GM20000 (cell line): ENCODE measurements at regions not wholly inside any gene's neighbourhood (a gene's known extent, or its start where the extent isn't known, plus 50 kb on each side); places are given as distances from the start of the nearest gene placed in this dataset.

ENCODE experiments used
- DNase-seq: peaks from one replicate; pipeline ENCODE4 v3.0.0; 2012; ENCODE audit warnings: low spot score
- TF ChIP-seq, protein P1 (sequence below): IDR thresholded peaks from 2 replicates; pipeline ENCODE4 v1.5.1; 2012; ENCODE audit warnings: mild to moderate bottlenecking, control low read depth; ENCODE audit errors: extremely low read depth, missing control alignments

DNA sequence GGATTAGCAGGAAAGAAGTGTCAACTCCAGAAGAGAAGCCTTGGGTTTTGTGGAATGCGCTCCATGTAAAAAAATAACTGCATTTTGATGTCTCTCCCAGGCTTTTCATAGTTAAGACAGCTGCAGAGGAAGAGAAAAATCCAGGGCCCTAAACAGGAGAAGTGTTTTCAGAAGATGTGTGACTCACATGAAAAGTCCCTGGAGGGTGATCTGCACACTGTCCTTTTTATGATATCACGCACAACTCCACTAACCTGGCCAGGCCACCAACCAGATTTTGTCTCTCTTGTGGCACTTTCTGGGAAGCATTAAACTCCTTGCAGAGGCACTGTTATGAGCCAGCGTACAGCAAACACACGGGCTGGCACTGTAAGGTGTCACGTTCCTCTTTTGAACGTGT, 267.3 kb downstream of the FGF9 start:
- TF ChIP-seq, protein P1, sequence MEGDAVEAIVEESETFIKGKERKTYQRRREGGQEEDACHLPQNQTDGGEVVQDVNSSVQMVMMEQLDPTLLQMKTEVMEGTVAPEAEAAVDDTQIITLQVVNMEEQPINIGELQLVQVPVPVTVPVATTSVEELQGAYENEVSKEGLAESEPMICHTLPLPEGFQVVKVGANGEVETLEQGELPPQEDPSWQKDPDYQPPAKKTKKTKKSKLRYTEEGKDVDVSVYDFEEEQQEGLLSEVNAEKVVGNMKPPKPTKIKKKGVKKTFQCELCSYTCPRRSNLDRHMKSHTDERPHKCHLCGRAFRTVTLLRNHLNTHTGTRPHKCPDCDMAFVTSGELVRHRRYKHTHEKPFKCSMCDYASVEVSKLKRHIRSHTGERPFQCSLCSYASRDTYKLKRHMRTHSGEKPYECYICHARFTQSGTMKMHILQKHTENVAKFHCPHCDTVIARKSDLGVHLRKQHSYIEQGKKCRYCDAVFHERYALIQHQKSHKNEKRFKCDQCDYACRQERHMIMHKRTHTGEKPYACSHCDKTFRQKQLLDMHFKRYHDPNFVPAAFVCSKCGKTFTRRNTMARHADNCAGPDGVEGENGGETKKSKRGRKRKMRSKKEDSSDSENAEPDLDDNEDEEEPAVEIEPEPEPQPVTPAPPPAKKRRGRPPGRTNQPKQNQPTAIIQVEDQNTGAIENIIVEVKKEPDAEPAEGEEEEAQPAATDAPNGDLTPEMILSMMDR = no peak
- no peak for DNase-seq

DNA sequence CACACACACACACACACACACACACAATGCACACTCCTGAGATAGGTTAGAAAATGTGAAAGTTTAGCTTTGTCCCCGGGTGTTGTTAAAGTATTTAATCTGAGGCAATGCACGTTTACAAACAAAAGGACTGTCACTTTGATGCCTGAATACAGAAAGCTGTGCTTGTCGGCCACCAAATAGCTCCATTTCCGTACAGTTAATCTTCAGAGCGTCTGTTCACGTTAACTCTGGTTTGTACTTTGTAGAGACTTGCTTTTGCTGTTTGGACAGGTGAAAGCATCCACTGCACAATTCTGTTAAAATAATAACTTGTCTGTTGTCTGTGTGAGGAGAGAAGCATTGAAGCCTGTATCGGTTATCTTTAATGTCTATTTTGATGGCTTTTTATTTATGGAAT, 267.8 kb downstream of the FGF9 start:
- TF ChIP-seq, protein P1 = no peak
- DNase-seq = no peak

DNA sequence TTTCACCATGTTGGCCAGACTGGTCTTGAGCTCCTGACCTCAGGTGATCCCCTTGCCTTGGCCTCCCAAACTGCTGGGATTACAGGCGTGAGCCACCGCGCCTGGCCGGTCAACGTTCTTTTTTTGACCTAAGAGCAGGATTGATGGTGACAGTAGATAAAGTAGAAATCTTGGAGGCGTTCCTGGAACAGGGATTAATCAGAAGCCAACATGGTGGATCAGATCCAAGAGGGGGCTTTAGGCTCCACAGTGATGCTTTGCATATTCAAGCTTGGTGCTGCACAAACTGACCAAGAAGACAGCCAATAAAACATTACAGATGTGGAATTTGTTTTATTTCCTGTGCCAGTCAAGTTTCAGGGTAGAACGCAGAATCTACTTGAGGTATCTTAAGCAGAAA, 271.2 kb downstream of the FGF9 start:
- TF ChIP-seq, protein P1 = no peak
- DNase-seq = no peak

DNA sequence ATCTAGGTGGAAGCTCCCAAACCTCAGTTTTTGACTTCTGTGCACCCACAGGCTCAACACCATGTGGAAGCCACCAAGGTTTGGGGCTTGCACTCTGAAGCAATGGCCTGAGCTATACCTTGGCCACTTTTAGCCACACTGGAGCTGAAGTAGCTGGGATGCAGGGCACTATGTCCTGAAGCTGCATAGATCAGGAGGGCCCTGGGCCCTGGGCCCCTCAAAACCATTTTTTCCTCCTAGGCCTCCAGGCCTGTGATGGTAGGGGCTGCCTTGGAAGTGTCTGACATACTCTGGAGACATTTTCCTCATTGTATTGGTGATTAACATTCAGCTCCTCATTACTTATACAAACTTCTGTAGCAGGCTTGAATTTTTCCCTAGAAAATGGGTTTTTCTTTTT, 273.7 kb downstream of the FGF9 start:
- DNase-seq = no peak
- TF ChIP-seq, protein P1 = no peak

DNA sequence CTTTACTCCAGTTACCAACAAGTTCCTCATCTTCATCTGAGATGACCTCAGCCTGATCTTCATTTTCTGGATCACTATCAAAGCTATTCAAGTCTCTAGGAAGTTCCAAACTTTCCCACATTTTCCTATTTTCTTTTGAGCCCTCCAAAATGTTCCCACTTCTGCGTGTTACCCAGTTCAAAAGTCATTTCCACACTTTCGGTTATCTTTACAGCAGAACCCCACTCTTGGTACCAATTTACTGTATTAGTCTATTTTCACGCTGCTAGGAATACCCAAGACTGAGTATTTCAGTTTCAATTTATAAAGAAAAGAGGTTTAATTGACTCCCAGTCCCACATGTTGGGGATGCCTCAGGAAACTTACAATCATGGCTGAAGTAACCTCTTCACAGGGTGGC, 274.3 kb downstream of the FGF9 start:
- TF ChIP-seq, protein P1 = no peak
- DNase-seq = no peak

DNA sequence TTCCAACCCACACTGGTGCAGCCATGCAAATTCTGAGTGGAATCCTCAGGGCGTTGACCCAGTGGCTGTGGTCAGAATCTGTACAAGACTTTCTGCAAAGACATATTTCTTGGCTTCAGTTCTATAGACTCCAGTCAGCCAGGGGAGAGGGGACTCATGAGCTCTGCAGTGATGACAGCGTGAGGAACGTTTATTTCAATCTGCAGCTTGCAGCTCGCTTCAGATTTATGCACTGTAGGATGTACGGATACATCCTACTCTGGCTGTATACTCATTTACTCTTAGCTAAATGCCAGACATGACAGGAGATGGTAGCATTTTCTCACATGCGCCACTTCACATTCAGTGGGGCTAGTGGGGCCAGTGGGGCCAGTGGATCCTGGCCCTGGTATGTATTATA, 276.1 kb downstream of the FGF9 start:
- TF ChIP-seq, protein P1 = no peak
- DNase-seq = no peak

DNA sequence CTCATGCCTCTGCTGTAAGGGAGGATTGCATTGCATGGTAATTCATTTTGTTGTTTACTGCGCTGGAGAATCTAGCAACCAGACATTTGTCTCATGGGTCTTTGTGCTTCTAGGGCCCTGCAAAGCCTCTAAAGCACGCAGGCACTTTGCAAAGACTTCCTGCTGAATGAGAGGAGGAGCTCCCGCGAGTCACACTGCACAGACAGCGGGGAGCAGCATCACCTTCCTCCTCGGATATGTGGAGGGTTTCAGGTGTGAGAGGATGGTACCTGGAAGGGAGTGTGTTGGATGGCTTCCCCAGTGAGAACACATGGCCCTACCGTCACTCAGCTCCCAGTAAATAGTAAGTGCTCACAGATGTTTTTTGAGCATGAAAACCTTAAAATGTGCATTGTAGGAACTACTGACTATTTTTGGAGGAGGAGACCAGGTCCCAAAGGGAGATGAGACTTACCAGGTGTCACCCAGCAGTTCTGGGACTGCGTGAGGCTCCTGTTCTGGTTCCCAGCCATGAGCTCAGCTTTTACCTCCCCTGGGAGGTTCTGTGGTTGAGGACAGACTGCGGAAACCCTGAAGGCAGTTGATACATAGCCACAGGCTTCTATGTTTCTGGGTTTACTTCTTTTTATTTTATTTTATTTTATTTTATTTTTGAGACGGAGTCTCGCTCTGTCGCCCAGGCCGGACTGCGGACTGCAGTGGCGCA, 278.0 kb downstream of the FGF9 start:
- no peak for DNase-seq
- TF ChIP-seq, protein P1 = no peak
